ENCODE measurements at regions not wholly inside any gene's neighbourhood (a gene's known extent, or its start where the extent isn't known, plus 50 kb on each side); places are given as distances from the start of the nearest gene placed in this dataset.

DNA sequence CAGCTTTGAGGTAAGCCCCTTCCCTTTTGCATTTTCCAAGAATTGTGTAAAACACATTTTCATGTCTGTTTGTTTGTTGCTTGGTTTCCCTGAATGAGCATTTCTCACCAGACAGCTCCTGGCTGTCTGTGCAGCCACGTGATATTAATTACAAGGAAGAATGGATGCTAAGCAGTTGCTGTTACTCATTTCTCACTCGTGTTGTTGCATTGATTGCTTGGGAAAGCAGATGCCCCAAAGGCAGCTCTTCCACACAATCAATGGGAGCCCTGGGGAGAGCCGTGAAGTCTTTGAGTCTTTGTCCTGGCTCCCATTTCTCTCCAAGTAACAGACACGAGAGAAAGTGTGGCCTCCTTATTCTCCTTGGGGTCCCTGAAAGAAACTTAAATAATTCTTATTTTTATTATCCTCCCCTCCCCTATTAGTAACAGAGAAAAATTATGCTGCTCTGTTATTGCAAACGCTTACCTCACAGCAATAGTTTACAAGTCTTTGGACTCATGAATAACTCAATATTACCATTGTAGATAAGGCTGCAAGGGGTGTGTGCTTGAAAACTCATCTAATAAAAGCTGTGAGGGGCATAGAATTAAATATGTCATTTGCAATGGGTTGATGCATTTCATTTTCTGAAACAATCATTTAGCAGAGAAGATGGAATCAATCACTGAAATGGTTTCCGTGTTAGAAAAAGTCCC is 127.7 kb upstream of the CAMK1G start:
- DNase-seq (ENCODE audit: low read depth in 3 of 3), result no peak

DNA sequence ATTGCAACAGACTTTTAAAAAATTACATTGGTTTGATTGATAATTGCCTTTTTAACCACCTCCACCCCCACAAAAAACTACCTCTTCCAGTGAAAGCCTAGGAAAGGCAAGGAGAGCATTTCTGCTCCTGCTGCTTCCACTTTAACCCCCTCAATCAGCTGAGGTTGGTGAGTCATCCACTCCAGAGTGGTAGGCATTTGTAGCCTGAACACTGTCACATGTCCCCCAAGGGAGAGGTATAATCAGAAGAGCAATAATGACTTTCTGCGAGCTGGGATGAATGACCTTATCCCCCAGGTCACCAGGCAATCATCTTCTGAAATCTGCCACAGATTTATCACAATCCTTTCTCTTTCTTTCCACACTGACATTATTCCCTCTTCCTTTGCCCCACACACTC is 126.6 kb upstream of the CAMK1G start:
- DNase-seq (ENCODE audit: low read depth in 3 of 3), result no peak

DNA sequence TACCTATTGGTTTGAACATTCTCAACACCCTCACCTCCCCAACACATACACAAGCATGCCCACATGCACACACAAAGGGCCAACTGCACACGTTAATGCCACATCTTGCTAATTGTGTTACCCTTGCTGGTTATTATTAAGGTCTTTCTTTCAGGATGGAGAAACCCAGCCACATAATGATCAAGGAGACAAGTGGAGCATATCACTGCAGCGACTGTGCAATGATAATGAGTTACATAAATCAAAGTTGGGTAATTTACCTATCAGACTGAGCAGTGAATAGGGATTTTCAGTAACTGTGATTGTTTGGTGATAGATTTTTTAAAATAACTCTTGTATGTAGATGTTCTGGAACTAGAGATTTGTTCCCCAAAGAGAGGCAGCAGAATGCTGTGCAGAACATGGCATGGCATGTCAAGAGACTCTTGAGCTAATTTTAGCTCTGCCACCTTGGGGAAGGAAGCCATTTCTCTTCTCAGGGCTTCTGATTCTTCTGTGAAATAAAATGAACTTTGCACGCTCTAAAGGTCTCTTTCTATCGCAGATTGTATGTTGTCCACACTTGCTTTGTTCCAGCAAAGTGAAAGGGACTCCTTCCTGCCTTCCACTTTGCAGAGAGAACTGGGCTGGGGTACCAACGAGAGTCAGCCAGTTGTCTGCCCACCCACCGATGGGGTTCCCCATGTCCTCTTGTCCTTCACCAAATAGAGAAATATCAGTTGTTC is 126.0 kb upstream of the CAMK1G start:
- DNase-seq (ENCODE audit: low read depth in 3 of 3), result no peak

DNA sequence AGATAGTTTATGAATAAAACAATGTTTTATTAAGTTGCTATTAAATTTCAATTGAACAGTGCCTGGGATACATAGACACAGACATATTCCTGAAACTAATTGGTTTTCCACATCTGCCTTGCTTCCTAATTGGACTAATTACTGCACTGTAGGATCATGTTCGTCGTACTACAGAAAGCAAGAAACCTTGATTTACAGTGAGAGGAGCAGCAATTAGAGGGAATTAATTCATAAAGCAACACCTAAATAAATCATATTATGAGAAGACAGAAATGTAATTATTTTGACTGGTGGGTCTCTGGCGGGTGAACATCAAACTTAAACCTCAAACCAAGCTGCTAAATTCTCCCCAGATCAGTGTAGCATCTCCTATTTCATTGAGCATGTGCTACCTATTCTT is 124.6 kb upstream of the CAMK1G start:
- DNase-seq (ENCODE audit: low read depth in 3 of 3), result no peak

DNA sequence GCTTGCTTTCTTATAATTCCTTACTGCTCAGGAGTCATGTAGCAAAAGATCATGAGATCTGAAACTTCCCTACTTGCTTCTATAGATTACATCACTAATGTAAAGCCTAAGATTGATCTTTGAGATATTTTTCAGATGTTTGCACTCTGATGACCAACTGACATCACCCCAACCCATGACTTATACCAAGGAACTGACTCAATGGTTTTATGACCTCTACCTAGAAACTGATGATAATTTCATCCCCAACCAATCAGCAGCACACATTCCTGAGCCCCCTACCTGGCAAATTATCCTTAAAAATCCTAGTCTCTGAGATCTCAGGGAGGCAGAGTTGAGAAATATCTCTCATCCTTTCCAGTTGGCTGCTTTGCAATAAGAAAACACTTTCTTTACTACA is 122.3 kb upstream of the CAMK1G start:
- no peak for DNase-seq (ENCODE audit: low read depth in 3 of 3)

DNA sequence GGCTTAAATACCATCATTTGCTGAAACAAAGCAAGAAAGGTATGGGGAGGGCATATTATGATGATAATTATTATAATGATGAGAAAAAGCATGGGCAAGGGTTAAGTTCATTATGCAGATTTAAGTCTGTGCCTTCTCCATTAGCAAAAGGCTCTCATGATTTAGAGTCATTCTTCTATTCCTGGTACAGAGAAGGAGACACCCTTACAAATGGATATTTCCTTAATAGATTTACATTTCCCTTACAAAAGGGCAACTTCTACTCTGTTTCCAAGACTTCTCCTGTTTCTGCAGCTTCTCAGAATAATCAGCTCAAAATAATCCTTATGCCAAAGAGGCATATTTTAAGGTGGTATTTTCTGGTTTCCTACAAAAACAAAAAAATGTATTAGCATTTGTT is 121.1 kb upstream of the CAMK1G start:
- DNase-seq (ENCODE audit: low read depth in 3 of 3), result no peak

DNA sequence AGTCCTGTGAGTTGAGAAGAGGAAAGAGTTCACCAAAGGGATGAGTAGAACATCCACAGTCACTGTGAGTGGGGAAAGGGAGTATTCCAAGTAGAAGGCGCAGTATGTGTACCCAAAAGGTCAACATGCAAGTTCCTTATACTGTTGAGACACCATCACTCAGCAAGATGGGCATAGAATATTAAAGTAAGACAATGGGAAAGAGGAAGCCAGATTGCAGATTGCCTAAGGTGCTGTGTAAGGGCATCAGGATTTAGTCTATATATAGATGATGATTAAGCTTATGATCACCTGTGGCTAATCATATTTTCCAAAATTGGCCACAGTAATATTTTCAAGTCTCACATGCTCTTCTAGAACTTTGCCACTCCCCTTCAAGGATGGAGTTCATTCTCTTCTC is 120.1 kb upstream of the CAMK1G start:
- no peak for DNase-seq (ENCODE audit: low read depth in 3 of 3)

DNA sequence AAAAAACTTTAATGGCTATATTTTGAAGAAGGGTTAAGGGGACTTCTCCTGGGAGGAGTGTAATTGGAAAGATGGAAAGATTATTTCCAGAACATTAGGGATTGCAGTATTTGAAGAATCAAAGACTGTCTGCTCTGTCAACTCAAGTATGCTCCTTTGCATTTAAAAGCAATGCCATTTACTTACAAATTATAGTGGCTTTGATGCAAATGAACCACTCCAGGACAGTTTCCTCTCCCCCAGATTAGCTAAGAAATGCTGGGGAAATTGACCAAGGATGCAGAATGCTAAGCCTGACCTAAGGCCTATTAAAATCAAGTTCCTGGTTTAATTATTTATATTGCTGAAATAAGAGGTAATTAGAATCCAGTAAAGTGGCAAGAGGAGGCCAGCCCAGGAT is 110.5 kb upstream of the CAMK1G start:
- DNase-seq (ENCODE audit: low read depth in 3 of 3), result no peak

DNA sequence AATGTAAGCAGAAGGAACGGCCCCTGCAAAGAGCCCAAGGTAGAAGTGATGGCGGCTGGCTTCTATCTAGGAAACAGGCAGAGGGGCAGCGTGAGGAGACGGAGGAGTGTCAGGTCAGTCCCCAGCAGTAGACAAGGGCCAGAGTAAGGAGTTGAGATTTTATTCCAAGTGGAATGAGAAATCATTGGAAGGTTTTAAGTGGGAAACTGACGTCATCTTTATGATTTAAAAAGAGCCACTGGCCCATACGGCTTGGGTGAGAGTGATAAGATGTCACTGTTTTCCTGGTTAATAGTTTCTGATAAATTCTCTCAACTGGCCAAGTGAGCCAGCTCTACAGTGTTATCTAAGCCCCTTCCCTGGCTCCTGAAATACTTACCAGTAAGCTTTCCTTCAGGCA is 103.2 kb upstream of the CAMK1G start:
- no peak for DNase-seq (ENCODE audit: low read depth in 3 of 3)

DNA sequence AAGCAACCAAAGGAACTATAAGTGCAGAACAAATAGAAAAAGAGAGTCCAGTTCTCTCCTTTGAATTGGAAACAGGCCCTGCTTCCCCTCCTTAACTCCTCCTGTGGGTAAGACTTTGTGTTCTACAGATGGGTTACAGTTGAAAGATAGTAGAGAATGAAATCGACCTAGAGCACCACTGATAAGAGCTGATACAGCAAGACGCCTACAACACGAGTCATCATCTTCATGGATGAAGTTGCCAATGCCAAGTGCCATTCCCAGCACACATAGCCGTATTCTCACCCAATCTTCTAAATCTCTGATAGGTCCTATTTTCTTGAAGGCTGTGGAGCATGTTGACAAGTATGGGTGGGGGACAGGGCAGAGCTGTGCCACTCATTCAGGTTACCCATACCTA is 99.8 kb upstream of the CAMK1G start:
- no peak for DNase-seq (ENCODE audit: low read depth in 3 of 3)

DNA sequence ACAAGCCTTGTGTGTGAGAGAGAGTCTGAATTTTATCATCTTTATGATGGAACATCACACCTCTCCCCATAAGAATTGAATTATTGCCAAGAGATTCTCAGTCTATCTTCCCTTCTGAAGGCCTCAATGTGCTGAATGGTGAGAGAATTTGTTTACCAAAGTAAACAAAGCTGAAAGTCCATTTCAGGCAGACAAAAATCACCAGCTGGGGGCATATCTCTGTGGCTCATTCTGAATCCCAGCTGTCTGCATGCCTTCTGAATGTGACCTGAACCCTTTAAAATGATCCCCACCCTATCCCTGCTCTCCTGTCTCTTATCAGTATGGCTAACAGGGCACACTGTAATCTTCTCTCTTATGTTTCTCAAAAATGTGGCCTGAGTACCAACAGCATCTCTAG is 99.1 kb upstream of the CAMK1G start:
- no peak for DNase-seq (ENCODE audit: low read depth in 3 of 3)

DNA sequence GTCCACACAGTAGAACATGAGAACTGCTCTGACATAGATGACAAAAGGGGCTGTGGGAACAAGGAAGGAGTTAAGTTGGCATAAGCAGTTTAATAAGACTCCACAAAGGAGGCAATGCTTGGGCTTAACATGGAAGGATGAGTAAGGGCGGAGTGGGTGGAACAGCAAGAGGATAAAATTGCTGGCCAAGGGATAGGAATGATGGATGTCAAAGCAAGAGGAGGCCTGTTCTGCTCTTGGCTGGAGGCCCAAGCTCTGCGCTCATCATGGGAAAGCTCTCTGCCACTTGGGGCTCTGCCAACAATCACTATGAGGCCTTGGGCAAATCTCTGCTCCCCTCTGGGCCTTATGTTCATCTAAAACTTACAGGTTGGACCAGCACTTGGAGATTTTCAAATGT is 98.3 kb upstream of the CAMK1G start:
- no peak for DNase-seq (ENCODE audit: low read depth in 3 of 3)

DNA sequence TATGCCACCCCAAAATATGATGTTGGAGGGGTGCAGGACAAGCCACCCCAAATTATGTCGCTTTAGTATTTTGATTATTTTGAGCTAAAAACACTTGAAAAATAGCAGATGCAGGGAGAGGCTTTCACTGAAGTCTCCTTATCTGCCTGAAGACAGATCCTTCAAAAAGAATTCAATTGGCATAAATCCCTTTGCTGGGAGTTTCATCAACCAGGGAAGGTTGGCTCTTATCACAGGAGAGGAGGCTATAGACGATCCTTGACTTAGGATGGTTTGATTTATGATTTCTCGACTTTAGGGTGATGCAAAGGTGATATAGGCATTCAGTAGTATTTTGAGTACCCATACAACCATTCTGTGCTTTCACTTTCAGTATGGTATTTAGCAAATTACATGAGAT is 97.8 kb upstream of the CAMK1G start:
- no peak for DNase-seq (ENCODE audit: low read depth in 3 of 3)

DNA sequence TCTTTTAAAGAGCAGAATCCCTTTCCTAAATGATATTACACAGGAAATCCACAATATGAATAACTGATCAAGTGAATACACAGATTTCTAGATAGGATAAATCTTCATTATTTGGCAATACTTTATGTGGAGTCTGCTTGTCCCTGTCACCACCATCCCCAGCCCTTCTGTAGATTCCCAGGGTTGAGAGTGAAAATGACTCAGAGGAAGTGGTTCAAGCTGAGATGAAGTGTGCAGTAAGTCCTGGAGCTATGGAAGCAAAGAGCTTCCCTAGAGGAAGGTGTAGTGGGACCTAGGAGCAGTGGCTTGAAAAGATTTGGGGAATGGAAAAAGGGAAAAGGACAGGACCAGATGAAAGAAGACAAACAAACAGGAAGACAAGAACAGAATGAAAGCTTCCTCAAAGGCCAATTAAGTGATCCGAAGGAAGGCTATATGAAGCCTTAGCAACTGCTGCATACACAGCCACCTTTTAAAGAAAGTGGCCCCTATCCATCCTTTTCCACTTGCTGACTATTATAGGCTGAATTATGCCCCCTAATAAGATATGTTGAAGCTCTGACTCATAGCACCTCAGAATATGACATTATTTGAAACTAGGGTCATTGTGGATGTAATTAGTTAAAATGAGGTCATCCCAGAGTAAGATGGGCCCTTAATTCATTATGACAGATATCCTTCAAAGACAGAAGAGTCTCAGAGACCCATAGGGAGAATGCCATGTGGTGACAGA is 96.5 kb upstream of the CAMK1G start:
- DNase-seq (ENCODE audit: low read depth in 3 of 3), result no peak

DNA sequence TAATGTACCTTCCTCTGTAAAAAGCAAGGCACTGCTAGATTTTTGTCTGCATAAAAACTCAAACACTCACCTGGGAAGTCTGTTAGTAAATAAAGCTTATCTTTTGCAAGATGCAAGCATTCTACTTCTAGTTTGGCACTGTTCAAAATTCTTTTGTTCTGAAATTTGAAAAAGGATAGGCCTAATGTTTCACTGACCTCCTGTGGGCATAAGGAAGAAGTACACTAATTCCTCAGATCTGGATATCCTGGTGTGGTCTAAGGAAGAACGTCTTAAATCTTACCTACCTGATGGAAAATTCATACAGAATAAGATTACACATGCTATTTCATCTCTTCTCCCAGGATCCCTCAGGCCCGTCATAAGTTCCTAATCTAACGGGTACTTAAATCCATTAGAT is 93.5 kb upstream of the CAMK1G start:
- DNase-seq (ENCODE audit: low read depth in 3 of 3), result no peak

DNA sequence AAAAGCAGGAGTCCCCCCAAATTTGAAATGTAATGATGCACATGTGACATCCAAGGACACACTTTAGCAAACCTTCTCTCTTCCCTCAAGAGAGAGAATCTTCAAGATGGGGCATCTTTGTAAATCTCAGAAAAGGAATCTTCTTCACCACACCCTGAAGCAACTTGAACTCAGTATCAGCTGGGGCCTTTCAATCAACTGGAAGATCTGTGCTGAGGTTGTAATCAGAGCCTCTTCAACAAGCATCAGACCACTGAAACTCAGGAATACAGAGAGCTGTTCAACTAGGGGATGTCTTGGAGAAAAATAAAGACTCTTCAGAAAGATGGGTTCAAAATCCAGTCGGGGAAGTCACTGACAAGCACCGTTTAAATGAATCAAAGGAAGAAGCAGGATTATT is 92.5 kb upstream of the CAMK1G start:
- no peak for DNase-seq (ENCODE audit: low read depth in 3 of 3)

DNA sequence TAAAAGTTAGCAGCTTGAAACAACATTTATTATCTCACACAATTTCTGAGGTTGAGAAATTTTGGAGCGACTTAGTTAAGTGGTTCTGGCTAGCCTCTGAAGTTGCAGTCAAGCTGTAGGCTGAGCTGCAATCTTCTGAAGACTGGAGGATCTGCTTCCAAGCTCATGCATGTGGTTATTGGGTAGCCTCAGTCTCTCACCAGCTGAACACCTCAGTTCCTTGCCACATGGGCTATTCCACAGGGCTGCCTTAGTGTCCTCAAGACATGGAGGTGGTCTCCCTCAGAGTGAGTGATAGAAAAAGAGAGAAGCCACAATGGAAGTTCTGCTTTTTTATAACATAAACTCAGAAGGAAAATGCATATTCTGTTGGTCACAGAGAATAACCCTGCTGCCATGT is 92.0 kb upstream of the CAMK1G start:
- DNase-seq (ENCODE audit: low read depth in 3 of 3), result no peak

DNA sequence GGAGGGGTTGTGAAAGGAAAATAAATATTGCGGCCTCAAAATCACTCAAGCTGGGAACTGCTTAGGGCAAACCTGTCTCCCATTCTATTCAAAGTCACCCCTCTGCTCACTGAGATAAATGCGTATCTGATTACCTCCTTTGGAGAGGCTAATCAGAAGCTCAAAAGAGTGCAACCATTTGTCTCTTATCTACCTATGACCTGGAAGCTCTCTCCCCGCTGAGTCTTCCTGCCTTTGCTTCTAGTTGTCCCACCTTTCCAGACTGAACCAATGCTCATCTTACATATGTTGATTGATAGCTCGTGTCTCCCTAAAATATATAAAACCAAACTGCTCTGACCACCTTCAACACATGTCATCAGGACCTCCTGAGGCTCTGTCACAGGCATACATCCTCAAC is 91.6 kb upstream of the CAMK1G start:
- DNase-seq (ENCODE audit: low read depth in 3 of 3), result no peak

DNA sequence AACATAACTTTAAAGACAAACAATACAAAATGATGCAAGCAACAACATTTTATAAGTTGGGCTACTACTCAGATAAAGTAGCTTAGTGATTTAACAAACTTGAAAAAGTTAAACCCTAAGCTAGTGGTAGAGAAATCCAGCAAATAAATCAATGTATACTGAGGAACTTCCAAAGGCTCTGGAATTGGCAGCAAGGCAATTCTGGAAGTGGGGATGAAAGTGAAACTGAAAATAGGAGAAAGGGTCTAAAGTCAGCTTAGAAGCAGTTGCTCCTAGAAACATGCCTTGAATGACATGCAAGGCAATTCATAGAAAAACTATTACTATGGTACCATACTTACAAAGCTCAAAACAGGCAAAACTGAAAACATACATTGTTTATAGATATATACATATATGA is 90.0 kb upstream of the CAMK1G start:
- DNase-seq (ENCODE audit: low read depth in 3 of 3), result no peak

DNA sequence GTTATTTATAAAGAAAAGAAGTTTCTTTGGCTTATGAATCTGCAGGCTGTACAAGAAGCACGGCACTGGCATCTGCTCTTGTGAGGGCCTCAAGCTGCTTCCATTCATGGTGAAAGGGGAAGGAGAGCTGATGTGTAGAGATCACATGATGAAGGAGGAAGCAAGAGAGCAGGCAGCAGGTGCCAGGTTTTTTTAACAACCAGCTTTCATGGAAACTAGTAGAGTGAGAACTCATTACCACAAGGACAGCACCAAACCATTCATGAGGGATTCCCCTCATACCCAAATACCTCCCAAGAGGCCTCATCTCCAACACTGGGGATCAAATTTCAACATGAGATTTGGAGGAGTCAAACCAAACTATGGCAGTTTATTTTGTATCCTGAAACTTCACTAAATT is 85.8 kb upstream of the CAMK1G start:
- no peak for DNase-seq (ENCODE audit: low read depth in 3 of 3)

DNA sequence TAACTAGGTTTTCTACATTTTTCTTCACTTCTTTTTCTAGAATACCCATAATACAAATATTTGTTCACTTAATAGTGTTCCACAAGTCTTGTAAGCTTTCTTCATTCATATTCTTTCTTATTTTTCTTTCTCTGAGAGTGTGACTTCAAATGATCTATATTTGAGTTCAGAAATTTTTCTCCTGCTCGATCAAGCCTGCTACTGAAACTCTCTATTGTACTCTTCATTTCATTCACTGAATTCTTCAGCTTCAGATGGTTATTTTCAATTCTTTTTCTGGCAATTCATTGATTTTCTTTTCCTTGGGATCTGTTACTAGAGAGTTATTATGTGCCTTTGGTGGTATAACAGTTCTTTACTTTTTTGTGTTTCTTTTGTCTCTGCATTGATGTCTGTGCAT is 82.5 kb upstream of the CAMK1G start:
- DNase-seq (ENCODE audit: low read depth in 3 of 3), result no peak

DNA sequence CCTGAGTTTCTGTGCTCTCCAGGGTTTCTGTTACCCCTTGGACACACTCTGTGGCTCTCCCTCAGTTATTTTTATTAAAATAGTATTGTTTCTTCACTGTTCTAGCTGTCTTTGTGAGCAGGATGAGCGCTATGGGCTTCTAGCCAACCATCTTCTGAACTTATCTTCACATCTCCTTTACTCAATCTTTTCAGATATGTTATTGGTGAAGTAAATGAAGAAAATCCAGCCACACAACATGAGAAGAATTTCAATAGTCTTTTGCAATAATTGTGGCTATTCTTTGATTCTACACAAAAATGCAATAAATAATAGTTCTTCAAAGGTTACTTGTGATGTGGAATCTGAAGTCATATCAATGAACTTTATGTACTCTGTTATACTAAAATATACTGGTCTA is 80.3 kb upstream of the CAMK1G start:
- no peak for DNase-seq (ENCODE audit: low read depth in 3 of 3)

DNA sequence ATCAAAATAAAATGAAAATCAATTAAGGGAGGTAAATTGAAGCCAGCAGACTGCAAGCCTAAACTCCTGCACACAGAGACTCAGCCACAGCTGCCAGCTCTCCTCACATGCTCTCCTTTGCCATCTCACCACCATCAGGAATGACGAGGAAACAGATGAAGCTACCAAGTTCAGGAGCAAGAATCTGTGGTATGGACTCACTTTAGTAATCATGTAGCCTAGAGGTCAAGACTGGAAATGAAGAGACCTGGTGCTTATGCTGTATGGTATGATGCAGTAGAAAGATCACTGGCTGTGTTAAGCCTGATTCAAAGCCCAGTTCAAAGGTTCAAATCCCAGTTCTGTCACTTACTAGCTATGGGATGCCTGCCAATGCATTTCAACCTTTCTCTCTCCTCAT is 78.9 kb upstream of the CAMK1G start:
- DNase-seq (ENCODE audit: low read depth in 3 of 3), result no peak

All from stimulated activated CD4-positive, alpha-beta T cell treated with anti-CD3 and anti-CD28 coated beads, TNF-alpha, amount 100 ng/mL, for 4 hours (primary cell).